SK-N-SH (cell line): ENCODE measurements at regions not wholly inside any gene's neighbourhood (a gene's known extent, or its start where the extent isn't known, plus 50 kb on each side); places are given as distances from the start of the nearest gene placed in this dataset.

Experiments used
- CTCF ChIA-PET: fragments of 300-600, 350-600 bp; formaldehyde crosslinking; extraction: SDS; loops from one replicate; lab custom pipeline; 2021; lab: Yijun Ruan, JAX
- POLR2A ChIA-PET: fragments of 350-600 bp; sonication (Branson Sonifier 250); formaldehyde crosslinking; extraction: SDS; loops from one replicate; lab custom pipeline; 2020; ENCODE audit warnings: antibody characterized with exemption, inconsistent platforms; lab: Yijun Ruan, JAX
- DNase-seq: peaks from one replicate; pipeline ENCODE4 v3.0.0; 2012
- H2AFZ ChIP-seq: fragments of 200-600 bp; sonication (generic); 2 replicates; pipeline ENCODE4 v1.8.1; 2016; ENCODE audit warnings: antibody characterized with exemption, mild to moderate bottlenecking, low read depth
- H3F3A ChIP-seq: fragments of 200-600 bp; sonication (generic); replicated peaks from 2 replicates; pipeline ENCODE3; 2016; ENCODE audit warnings: antibody characterized with exemption, mild to moderate bottlenecking; ENCODE audit not compliant: insufficient read depth
- H3K27ac ChIP-seq, 2 experiments: fragments of 200-500 bp in 1 of 2; fragments of 200-600 bp in 1 of 2; sonication (Bioruptor generic) in 1 of 2; sonication (generic), shearing (Covaris generic) in 1 of 2; 2 replicates each; pipeline versions ENCODE4 v1.5.1 to v1.6.1; 2014 to 2016; ENCODE audit warnings: low read depth in 2 of 2, inconsistent platforms in 1 of 2, low read length in 1 of 2, mild to moderate bottlenecking in 1 of 2, mixed read lengths in 1 of 2
- H3K27me3 ChIP-seq: fragments of 200-600 bp; sonication (generic), shearing (Covaris generic); 2 replicates; pipeline ENCODE4 v1.6.1; 2016; ENCODE audit warnings: mixed run types; ENCODE audit not compliant: insufficient read depth
- H3K36me3 ChIP-seq, 2 experiments: fragments of 200-500 bp in 1 of 2; fragments of 200-600 bp in 1 of 2; sonication (Bioruptor generic) in 1 of 2; sonication (generic) in 1 of 2; replicated peaks in 1 of 2; 2 replicates each; pipeline versions ENCODE3 to v1.5.1; 2014 to 2016; ENCODE audit warnings: low read length in 1 of 2, mild to moderate bottlenecking in 1 of 2; ENCODE audit not compliant: insufficient read depth in 2 of 2, control insufficient read depth in 1 of 2
- H3K4me1 ChIP-seq, 2 experiments: fragments of 200-500 bp in 1 of 2; fragments of 200-600 bp in 1 of 2; sonication (Bioruptor generic) in 1 of 2; sonication (generic), shearing (Covaris generic) in 1 of 2; 2 replicates each; pipeline versions ENCODE4 v1.5.1 to v1.6.1; 2014 to 2016; ENCODE audit warnings: low read depth in 1 of 2, low read length in 1 of 2, mixed run types in 1 of 2; ENCODE audit not compliant: insufficient read depth in 2 of 2, control insufficient read depth in 1 of 2
- H3K4me2 ChIP-seq: fragments of 200-600 bp; sonication (generic), shearing (Covaris generic); 2 replicates; pipeline ENCODE4 v1.6.1; 2017; ENCODE audit warnings: mixed run types
- H3K4me3 ChIP-seq, 2 experiments: fragments of 200-500 bp in 1 of 2; fragments of 200-600 bp in 1 of 2; sonication (Bioruptor generic) in 1 of 2; sonication (generic), shearing (Covaris generic) in 1 of 2; 2 replicates each; pipeline versions ENCODE4 v1.5.1 to v1.8.1; 2014 to 2016; ENCODE audit warnings: low read depth in 2 of 2, inconsistent platforms in 1 of 2, low read length in 1 of 2, mild to moderate bottlenecking in 1 of 2, mixed read lengths in 1 of 2, moderate library complexity in 1 of 2
- H3K79me2 ChIP-seq: fragments of 200-600 bp; sonication (generic); 2 replicates; pipeline ENCODE4 v1.8.1; 2017; ENCODE audit warnings: mild to moderate bottlenecking; ENCODE audit not compliant: insufficient read depth
- H3K9ac ChIP-seq: fragments of 200-600 bp; sonication (generic); 2 replicates; pipeline ENCODE4 v1.6.1; 2017; ENCODE audit warnings: mixed run types
- H3K9me2 ChIP-seq: fragments of 200-600 bp; sonication (generic); 2 replicates; pipeline ENCODE4 v1.6.1; 2017; ENCODE audit warnings: mixed run types
- H3K9me3 ChIP-seq: fragments of 200-600 bp; sonication (generic); 2 replicates; pipeline ENCODE4 v1.6.1; 2017; ENCODE audit warnings: mixed run types, mild to moderate bottlenecking, moderate library complexity
- H4K20me1 ChIP-seq: fragments of 200-600 bp; sonication (generic); 2 replicates; pipeline ENCODE4 v1.6.1; 2017; ENCODE audit warnings: mild to moderate bottlenecking, mixed run types; ENCODE audit not compliant: insufficient read depth
- FOSL2 ChIP-seq: IDR thresholded peaks from 2 replicates; pipeline ENCODE4 v1.4.0; 2012; ENCODE audit warnings: low read depth, mild to moderate bottlenecking, moderate library complexity, borderline replicate concordance
- GABPA ChIP-seq: IDR thresholded peaks from 2 replicates; pipeline ENCODE4 v1.4.0; 2012; ENCODE audit warnings: low read depth, mild to moderate bottlenecking
- JUND ChIP-seq: IDR thresholded peaks from 2 replicates; pipeline ENCODE4 v1.4.0; 2012
- MXI1 ChIP-seq: IDR thresholded peaks from 2 replicates; pipeline ENCODE4 v1.6.1; 2012; ENCODE audit warnings: mild to moderate bottlenecking, low read depth, low read length, improper control_type of control experiment
- NFIC ChIP-seq: IDR thresholded peaks from 2 replicates; pipeline ENCODE4 v1.4.0; 2012; ENCODE audit warnings: borderline replicate concordance
- POLR2AphosphoS5 ChIP-seq: IDR thresholded peaks from 2 replicates; pipeline ENCODE4 v1.6.1; 2012; ENCODE audit warnings: low read depth, low read length
- TAF1 ChIP-seq: IDR thresholded peaks from 2 replicates; pipeline ENCODE4 v1.6.1; 2012; ENCODE audit warnings: low read depth, mild to moderate bottlenecking, low read length, moderate library complexity, borderline replicate concordance
- YY1 ChIP-seq: IDR thresholded peaks from 2 replicates; pipeline ENCODE4 v1.4.0; 2012; ENCODE audit warnings: low read depth, mild to moderate bottlenecking
- WGBS: methylation state at CpG from one replicate; pipeline ENCODE4 v1.1.6; 2017; ENCODE audit warnings: low lambda C conversion rate; 5-methylcytosine and 5-hydroxymethylcytosine counted together
- TF ChIP-seq, protein P1 (sequence below): IDR thresholded peaks from 2 replicates; pipeline ENCODE4 v1.6.1; 2012; ENCODE audit warnings: mild to moderate bottlenecking, low read depth, low read length, moderate library complexity
- TF ChIP-seq, protein P2 (sequence below): IDR thresholded peaks from 2 replicates; pipeline ENCODE4 v1.4.0; 2012; ENCODE audit warnings: low read depth, borderline replicate concordance
- TF ChIP-seq, protein P3 (sequence below): IDR thresholded peaks from 2 replicates; pipeline ENCODE4 v1.4.0; 2012; ENCODE audit warnings: low read depth
- TF ChIP-seq, protein P4 (sequence below): fragments of 150-350 bp; IDR thresholded peaks from 2 replicates; pipeline ENCODE4 v1.6.1; 2017; ENCODE audit warnings: antibody characterized with exemption, low read length, low read depth, borderline replicate concordance

DNA sequence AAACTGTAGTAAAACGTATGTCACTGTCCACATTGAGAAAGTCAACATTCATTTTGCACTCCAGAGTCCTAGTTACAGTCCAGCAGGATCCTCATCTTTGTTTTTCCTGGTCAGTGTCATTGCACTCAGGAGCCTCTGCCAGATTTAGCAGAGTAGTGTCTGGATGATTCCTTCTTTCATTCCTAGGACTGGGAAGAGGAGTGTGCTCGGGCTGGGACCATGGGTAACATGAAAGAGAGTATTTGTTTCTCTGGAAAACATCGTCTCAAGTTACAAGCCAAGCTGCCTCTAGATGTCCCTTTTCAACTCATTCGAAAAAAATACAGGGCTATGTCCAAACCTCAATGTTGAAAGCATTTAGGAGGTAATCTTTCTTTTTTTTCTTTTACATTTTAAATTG is 69.9 kb upstream of the TNIP3 start (continued):
- TF ChIP-seq, protein P1, sequence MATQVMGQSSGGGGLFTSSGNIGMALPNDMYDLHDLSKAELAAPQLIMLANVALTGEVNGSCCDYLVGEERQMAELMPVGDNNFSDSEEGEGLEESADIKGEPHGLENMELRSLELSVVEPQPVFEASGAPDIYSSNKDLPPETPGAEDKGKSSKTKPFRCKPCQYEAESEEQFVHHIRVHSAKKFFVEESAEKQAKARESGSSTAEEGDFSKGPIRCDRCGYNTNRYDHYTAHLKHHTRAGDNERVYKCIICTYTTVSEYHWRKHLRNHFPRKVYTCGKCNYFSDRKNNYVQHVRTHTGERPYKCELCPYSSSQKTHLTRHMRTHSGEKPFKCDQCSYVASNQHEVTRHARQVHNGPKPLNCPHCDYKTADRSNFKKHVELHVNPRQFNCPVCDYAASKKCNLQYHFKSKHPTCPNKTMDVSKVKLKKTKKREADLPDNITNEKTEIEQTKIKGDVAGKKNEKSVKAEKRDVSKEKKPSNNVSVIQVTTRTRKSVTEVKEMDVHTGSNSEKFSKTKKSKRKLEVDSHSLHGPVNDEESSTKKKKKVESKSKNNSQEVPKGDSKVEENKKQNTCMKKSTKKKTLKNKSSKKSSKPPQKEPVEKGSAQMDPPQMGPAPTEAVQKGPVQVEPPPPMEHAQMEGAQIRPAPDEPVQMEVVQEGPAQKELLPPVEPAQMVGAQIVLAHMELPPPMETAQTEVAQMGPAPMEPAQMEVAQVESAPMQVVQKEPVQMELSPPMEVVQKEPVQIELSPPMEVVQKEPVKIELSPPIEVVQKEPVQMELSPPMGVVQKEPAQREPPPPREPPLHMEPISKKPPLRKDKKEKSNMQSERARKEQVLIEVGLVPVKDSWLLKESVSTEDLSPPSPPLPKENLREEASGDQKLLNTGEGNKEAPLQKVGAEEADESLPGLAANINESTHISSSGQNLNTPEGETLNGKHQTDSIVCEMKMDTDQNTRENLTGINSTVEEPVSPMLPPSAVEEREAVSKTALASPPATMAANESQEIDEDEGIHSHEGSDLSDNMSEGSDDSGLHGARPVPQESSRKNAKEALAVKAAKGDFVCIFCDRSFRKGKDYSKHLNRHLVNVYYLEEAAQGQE, result no peak
- TF ChIP-seq, protein P2, sequence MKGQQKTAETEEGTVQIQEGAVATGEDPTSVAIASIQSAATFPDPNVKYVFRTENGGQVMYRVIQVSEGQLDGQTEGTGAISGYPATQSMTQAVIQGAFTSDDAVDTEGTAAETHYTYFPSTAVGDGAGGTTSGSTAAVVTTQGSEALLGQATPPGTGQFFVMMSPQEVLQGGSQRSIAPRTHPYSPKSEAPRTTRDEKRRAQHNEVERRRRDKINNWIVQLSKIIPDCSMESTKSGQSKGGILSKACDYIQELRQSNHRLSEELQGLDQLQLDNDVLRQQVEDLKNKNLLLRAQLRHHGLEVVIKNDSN, result no peak
- TF ChIP-seq GABPA, result no peak
- no peak for TF ChIP-seq POLR2AphosphoS5
- no peak for TF ChIP-seq TAF1
- TF ChIP-seq MXI1, result no peak
- TF ChIP-seq JUND, result no peak

DNA sequence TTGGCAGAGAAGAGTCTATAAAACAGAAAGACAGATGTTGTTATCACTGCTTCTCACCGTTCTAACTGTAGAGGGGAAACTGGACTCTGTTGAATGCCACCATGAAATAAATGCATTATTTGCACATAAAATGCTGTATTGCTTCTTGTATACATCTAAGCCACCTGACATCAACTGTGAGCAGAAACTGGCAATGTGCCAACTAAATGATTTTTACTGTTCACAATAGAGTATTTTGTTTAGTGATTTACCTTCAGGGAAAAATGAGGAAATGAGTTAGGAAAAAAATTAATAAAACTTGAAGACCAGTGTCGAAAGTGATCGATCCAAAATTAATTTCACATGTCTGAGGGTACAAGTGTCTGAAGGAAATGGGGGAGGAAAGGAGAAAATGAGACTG is 65.9 kb upstream of the TNIP3 start:
- no peak overlapping the region for H2AFZ ChIP-seq
- no peak for DNase-seq
- TF ChIP-seq, protein P3, sequence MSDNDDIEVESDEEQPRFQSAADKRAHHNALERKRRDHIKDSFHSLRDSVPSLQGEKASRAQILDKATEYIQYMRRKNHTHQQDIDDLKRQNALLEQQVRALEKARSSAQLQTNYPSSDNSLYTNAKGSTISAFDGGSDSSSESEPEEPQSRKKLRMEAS, result no peak
- TF ChIP-seq, protein P4, sequence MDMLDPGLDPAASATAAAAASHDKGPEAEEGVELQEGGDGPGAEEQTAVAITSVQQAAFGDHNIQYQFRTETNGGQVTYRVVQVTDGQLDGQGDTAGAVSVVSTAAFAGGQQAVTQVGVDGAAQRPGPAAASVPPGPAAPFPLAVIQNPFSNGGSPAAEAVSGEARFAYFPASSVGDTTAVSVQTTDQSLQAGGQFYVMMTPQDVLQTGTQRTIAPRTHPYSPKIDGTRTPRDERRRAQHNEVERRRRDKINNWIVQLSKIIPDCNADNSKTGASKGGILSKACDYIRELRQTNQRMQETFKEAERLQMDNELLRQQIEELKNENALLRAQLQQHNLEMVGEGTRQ, result no peak
- no peak for TF ChIP-seq FOSL2
- no peak for TF ChIP-seq NFIC
- TF ChIP-seq YY1, result no peak
- no peaks in the 10 kb centered on the region for H3K9me3 ChIP-seq
- POLR2A ChIA-PET, result no interaction called here
- H3K4me2 ChIP-seq, result no peak overlapping the region
- H3K27me3 ChIP-seq, result no peaks in the 10 kb centered on the region
- H3K9ac ChIP-seq, result no peak overlapping the region
- WGBS, result 14% methylated on average over 3 of the region's 3 CpGs
- no peaks in the 10 kb centered on the region for H3K9me2 ChIP-seq
- no peak overlapping the region for H3K27ac ChIP-seq
- no peaks in the 10 kb centered on the region for H4K20me1 ChIP-seq
- H3K4me1 ChIP-seq, result no peaks in the 10 kb centered on the region
- no peaks in the 10 kb centered on the region for H3K36me3 ChIP-seq
- H3F3A ChIP-seq, result no peaks in the 10 kb centered on the region
- CTCF ChIA-PET, result no interaction called here
- no peak overlapping the region for H3K4me3 ChIP-seq
- no peaks in the 10 kb centered on the region for H3K79me2 ChIP-seq
